ENCODE measurements at regions not wholly inside any gene's neighbourhood (a gene's known extent, or its start where the extent isn't known, plus 50 kb on each side); places are given as distances from the start of the nearest gene placed in this dataset.

DNA sequence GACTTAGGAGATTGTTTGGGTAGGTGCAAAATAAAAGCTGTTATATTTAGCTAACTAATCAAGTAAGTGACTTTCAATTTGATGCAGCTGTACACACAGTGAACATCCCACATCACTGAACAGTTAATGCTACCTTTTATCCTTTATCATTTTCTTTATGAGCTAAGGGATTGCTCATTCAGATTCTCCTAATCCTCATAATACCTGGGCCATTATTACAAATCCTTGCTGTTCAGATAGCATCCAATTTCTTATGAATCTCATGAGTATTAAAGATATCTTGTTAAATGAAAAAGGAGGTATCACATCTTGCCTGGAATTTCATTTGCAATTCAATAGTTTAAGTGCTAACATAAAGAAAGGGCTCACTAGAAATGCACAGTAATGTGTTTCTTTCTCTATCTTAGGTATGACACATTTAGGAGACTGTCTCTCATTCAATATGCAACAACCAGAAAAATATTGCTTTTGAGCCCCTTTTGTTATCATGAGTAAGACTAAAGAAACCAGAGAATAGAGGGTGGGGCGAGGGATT is 918.5 kb downstream of the CBLN2 start:
- CTCF ChIA-PET = no interaction called here
- Mint-ChIP-seq H3K27ac (no peak overlapping the region), H3K27me3 (ENCODE audit: low read depth) (peaks cover 4% of the 10 kb centered on the region), H3K36me3 (ENCODE audit: low read depth) (no peaks in the 10 kb centered on the region), H3K4me1 (ENCODE audit: low read depth) (no peaks in the 10 kb centered on the region), H3K4me3 (no peak overlapping the region), H3K9me3 (no peaks in the 10 kb centered on the region)
- no peak for DNase-seq
- intact Hi-C loops (cut with micrococcal nuclease) = no loop called here

DNA sequence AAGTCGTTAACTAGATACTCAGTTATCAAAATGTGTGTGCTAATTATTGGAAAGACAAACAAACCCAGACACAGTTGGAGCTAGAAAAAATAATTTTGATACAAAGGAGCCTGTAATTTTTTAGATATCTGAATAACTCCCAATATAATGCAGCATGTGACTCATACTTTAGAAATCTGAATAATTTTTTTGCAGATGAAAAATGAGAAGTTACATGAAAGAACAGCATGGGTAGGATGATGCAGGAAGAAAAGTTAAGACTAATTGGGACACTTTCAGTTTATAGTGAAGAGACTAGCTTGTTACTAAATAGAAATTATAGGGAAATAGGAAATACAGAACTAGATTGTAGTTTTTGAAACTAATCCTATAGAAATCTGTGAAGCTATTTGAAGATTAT is 945.8 kb downstream of the CBLN2 start:
- H3K9me3 Mint-ChIP-seq = no peaks in the 10 kb centered on the region
- no peak overlapping the region for H3K4me3 Mint-ChIP-seq
- DNase-seq = no peak
- H3K27ac Mint-ChIP-seq = no peak overlapping the region
- no peaks in the 10 kb centered on the region for H3K4me1 Mint-ChIP-seq (ENCODE audit: low read depth)
- CTCF ChIA-PET = no interaction called here
- no peaks in the 10 kb centered on the region for H3K27me3 Mint-ChIP-seq (ENCODE audit: low read depth)
- intact Hi-C loops (cut with micrococcal nuclease) = no loop called here
- H3K36me3 Mint-ChIP-seq (ENCODE audit: low read depth) = no peaks in the 10 kb centered on the region

DNA sequence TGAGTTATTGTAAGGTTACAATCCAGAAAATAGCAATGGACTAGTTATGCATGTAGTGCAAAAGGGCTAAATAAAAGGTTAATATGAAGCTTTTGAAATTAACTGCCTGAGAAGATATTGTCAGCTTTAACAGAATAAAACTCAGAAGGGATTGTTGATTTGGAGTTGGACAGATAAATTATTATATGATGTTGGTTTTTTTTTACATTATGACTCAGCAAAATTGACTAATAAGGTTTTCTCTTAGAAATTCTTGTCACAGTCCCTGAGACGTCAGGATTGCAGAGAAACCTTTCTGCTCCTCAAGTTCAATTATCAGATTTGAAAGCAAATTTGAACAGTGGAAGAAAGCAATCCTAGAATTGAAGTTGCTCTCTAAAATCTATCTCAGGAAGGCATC is 946.9 kb downstream of the CBLN2 start:
- no peak for DNase-seq
- CTCF ChIA-PET = no interaction called here
- Mint-ChIP-seq H3K36me3 (ENCODE audit: low read depth) (no peaks in the 10 kb centered on the region), H3K9me3 (no peaks in the 10 kb centered on the region), H3K4me3 (no peak overlapping the region), H3K27me3 (ENCODE audit: low read depth) (no peaks in the 10 kb centered on the region), H3K27ac (no peak overlapping the region), H3K4me1 (ENCODE audit: low read depth) (no peaks in the 10 kb centered on the region)
- intact Hi-C loops (cut with micrococcal nuclease) = no loop called here

DNA sequence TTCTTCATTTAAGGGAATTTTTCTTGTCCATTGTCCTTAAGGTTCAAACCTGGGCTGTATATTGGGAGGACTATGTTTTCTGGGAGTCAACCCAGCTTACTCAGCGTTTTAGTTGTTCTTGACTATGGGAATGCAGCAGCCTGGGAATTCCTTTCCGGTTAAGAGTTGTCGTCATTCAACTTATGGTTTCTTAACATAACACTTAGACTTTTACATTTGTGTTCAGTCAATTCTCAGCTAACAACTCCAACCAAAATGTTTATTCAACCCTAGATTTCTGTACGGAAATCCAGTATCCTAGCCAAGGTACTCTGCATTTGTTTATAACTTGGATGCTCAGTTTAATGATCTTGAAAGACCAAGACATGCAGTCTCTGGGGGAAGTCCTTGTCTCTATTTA is 960.9 kb downstream of the CBLN2 start:
- H3K4me1 Mint-ChIP-seq (ENCODE audit: low read depth) = no peaks in the 10 kb centered on the region
- DNase-seq = no peak
- no peaks in the 10 kb centered on the region for H3K36me3 Mint-ChIP-seq (ENCODE audit: low read depth)
- H3K9me3 Mint-ChIP-seq = no peaks in the 10 kb centered on the region
- CTCF ChIA-PET = no interaction called here
- intact Hi-C loops (cut with micrococcal nuclease) = no loop called here
- no peak overlapping the region for H3K27ac Mint-ChIP-seq
- no peak overlapping the region for H3K4me3 Mint-ChIP-seq
- H3K27me3 Mint-ChIP-seq (ENCODE audit: low read depth) = peaks cover 2% of the 10 kb centered on the region

DNA sequence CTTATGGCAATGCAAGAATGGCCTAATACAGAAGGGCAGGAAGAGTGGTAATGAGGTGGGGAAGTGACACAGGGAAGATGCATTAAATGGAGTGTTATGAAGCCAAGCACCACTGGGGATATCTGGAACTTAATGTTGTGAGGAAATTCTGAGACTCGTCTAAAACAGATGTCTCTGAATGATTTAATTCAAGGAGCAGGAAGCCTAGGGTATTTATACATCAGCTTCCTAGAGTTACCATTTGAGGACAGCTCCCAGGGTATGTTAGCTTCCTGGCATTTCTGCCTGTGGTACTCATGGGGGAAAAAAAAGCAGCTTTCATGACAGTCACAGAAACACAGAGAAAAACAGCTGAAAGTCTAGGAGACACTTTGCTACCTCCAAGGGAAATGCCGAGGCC is 989.5 kb downstream of the CBLN2 start:
- Mint-ChIP-seq H3K4me3 (no peak overlapping the region), H3K36me3 (ENCODE audit: low read depth) (no peaks in the 10 kb centered on the region), H3K27me3 (ENCODE audit: low read depth) (no peaks in the 10 kb centered on the region), H3K9me3 (peaks cover 5% of the 10 kb centered on the region), H3K27ac (no peak overlapping the region), H3K4me1 (ENCODE audit: low read depth) (no peaks in the 10 kb centered on the region)
- no peak for DNase-seq
- intact Hi-C loops (cut with micrococcal nuclease) = no loop called here
- CTCF ChIA-PET = no interaction called here

DNA sequence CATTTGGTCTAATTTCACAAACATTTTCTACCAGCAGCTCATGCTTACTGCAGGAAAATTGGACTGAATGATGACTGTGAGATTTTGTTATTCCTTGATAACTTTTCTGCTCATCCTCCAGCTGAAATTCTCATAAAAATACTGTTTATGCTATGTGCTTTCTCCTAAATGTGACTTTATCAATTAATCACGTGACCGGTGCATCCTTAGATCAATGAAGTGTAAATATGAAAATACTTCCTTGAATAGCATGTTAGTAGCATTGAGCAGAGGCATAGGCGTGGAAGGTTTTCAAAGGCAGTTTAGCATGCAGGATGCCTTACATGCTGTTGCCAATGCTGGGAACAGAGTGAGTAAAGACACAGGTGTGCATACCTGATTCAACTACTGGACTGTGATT is 1002.5 kb downstream of the CBLN2 start:
- no peaks in the 10 kb centered on the region for H3K36me3 Mint-ChIP-seq (ENCODE audit: low read depth)
- DNase-seq = no peak
- CTCF ChIA-PET = no interaction called here
- no peak overlapping the region for H3K27ac Mint-ChIP-seq
- no peaks in the 10 kb centered on the region for H3K27me3 Mint-ChIP-seq (ENCODE audit: low read depth)
- intact Hi-C loops (cut with micrococcal nuclease) = no loop called here
- peaks cover 3% of the 10 kb centered on the region for H3K9me3 Mint-ChIP-seq
- no peaks in the 10 kb centered on the region for H3K4me1 Mint-ChIP-seq (ENCODE audit: low read depth)
- H3K4me3 Mint-ChIP-seq = no peak overlapping the region

DNA sequence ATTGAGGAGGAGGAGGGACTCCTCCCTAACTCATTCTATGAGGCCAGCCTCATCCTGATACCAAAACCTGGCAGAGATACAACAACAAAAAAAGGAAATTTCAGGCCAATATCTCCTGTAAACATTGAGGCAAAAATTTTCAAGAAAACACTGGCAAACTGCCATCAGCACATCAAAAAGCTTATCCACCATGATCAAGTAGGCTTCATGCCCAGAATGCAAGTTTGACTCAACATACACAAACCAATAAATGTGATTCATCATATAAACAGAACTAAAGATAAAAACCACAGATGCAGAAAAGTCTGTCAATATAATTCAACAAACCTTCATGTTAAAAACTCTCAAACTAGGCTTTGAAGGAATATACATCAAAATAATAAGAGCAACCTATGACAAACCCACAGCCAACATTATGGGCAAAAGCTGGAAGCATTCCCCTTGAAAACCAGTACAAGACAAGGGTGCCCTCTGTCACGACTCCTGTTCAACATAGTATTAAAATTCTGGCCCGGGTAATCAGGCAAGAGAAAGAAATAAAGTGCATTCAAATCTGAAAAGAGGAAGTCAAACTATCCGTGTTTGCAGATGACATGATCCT is 1014.3 kb downstream of the CBLN2 start:
- Mint-ChIP-seq H3K4me1 (ENCODE audit: low read depth) (no peaks in the 10 kb centered on the region), H3K36me3 (ENCODE audit: low read depth) (no peaks in the 10 kb centered on the region), H3K27me3 (ENCODE audit: low read depth) (no peaks in the 10 kb centered on the region), H3K9me3 (peaks cover 6% of the 10 kb centered on the region), H3K4me3 (no peak overlapping the region), H3K27ac (no peak overlapping the region)
- no peak for DNase-seq
- intact Hi-C loops (cut with micrococcal nuclease) = no loop called here
- CTCF ChIA-PET = interaction anchor here (0.9 kb wide), 1 partner anchor 9 kb away, joined by 3 read pairs; no protein-coding TSS in a partner anchor

DNA sequence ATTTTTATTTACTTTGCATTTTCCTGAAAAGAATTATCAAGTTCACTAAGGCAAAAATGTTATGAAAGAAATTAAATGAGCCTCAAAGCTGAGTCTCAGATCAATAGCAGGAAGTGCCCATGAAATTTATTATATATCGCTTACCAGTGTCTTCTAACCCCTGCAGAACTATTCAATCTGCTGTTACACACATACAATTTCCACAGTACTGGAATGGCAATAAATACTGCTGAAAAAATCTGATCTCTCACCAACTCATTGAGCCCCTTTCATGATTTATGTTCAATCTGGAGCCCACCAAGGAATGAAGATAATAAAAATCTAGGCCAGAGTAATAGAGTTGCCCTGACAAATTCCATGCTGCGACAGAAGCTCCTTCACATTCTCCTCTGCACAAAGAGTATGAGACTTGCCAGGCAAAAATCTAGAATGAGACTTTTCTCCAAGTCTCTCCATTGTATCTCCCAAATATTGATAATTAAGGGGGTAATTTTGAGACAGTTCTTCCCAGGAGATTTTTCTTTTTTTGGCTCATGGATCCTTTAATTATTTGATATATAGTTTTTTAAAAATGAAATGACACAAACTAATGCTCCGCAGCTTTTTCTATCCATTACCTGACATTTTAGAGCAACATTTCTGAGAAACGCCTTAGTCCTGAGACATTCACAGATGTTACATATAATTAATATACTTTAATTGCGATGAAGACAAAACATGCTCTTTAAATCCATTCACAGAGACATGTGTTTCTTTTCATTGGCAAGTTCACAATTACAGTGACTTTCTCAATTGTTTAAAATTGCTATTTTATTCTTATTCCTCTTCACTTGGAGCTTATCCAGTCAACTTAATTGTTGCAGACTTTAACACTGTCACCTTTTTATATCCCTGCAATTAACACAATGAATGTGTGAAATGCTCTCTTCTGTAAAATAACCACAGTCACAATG is 1020.4 kb downstream of the CBLN2 start:
- peaks cover 1% of the 10 kb centered on the region for H3K9me3 Mint-ChIP-seq
- no peak for DNase-seq
- H3K36me3 Mint-ChIP-seq (ENCODE audit: low read depth) = no peaks in the 10 kb centered on the region
- no peak overlapping the region for H3K27ac Mint-ChIP-seq
- no peaks in the 10 kb centered on the region for H3K4me1 Mint-ChIP-seq (ENCODE audit: low read depth)
- intact Hi-C loops (cut with micrococcal nuclease) = no loop called here
- no peak overlapping the region for H3K4me3 Mint-ChIP-seq
- no peaks in the 10 kb centered on the region for H3K27me3 Mint-ChIP-seq (ENCODE audit: low read depth)
- CTCF ChIA-PET = interaction anchor here (1.5 kb wide), 1 partner anchor 9 kb away, joined by 5 read pairs; no protein-coding TSS in a partner anchor

DNA sequence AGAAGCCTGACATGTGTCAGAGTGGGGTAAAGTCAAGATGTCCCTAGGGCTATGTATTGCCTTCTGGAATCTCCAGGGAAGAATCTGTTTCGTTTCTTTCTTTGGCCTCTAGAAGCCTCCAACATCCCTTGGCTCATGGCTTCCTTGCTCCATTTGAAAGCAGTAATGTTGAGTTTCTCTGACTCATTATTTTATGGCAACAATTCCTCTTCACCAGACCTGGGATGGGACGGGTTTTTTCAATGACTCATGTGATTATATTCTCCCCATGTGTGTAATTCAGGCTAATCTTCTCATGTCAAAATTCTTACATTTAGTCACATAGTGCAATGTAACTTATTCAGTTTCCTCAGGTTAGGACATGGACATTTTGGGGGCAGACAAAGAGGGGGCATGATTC is 1038.6 kb downstream of the CBLN2 start:
- CTCF ChIA-PET = interaction anchor here (0.7 kb wide), 1 partner anchor 1015 kb away, joined by 3 read pairs; no protein-coding TSS in a partner anchor
- Mint-ChIP-seq H3K4me3 (no peak overlapping the region), H3K4me1 (ENCODE audit: low read depth) (no peaks in the 10 kb centered on the region), H3K9me3 (peaks cover 9% of the 10 kb centered on the region), H3K27me3 (ENCODE audit: low read depth) (no peaks in the 10 kb centered on the region), H3K36me3 (ENCODE audit: low read depth) (no peaks in the 10 kb centered on the region), H3K27ac (no peak overlapping the region)
- DNase-seq = no peak
- intact Hi-C loops (cut with micrococcal nuclease) = no loop called here

DNA sequence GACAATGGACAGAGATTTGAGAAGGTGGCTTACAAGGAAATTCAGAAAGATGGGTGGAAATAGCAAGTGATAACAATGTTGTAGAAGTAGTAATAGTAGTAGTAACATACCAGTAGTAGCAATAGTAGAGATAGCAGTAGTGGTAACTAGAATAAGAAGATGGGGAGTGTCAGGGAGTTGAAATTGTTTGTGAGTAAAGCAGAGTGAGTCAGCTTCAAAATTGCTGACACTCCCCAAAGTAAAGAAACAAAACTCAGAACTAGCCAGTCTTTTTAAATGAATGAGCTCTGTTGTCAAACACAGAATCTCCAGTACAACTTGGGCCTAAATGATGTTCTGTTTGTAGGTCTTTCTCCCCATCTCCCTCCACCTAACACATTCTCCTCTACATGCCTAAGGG is 1040.9 kb downstream of the CBLN2 start:
- DNase-seq = no peak
- intact Hi-C loops (cut with micrococcal nuclease) = no loop called here
- Mint-ChIP-seq H3K36me3 (ENCODE audit: low read depth) (no peaks in the 10 kb centered on the region), H3K4me3 (no peak overlapping the region), H3K9me3 (peaks cover 9% of the 10 kb centered on the region), H3K27me3 (ENCODE audit: low read depth) (no peaks in the 10 kb centered on the region), H3K4me1 (ENCODE audit: low read depth) (no peaks in the 10 kb centered on the region), H3K27ac (no peak overlapping the region)
- CTCF ChIA-PET = no interaction called here

DNA sequence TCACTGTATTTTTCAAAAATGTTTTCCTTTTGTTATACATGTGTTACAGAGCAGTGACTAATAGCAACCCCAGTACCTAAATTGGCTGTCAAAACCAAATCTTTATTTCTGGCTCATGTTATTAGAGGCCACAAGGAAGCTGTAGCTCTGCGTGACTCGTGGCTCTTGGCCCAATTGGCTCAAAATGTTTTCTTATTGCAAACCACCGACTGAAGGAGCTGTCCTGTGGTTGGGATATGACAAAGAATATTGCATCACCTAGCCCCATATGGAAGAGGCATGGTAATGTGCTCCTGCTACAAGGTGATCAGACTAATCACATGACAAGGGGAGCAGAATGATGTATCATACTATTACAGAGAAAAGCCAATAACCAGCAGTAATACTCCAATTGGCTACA is 1058.5 kb downstream of the CBLN2 start:
- CTCF ChIA-PET = no interaction called here
- Mint-ChIP-seq H3K4me1 (ENCODE audit: low read depth) (no peaks in the 10 kb centered on the region), H3K27ac (no peak overlapping the region), H3K36me3 (ENCODE audit: low read depth) (no peaks in the 10 kb centered on the region), H3K9me3 (peaks cover 2% of the 10 kb centered on the region), H3K4me3 (no peak overlapping the region), H3K27me3 (ENCODE audit: low read depth) (no peaks in the 10 kb centered on the region)
- no peak for DNase-seq
- intact Hi-C loops (cut with micrococcal nuclease) = no loop called here

DNA sequence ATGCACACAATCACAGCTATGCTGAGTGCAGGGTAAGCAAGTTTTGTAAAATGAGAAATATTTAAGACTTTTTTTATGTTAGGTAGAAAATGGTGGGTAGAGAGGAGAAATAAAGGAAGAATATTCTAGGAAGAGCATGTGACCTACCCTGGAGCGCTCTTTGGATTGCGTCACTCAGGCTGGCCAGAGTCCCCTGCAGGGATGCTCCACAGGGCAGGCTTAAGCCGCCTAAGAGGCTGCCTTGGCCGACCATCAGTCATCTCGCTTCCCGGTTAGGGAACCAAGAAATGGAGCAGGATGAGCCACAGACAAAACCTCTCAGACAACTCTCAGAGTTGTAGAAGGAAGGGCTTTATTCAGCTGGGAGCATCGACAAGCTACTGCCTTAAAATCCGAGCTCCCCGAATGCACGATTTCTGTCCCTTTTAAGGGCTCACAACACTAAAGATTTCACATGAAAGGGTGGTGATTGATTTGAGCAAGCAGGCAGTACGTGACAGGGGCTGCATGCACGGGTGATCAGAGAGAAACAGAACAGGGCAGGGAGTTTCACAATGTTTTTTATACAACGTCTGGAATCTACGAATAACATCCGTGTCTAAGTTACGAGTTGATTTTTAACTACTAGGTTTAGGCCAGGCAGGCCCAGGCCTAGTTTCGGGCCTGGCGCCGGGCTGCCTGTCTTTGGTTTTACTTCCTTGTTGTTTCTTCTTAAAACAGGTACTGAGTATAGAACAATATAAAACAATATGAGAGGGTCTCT is 1072.0 kb downstream of the CBLN2 start:
- no peak overlapping the region for H3K4me3 Mint-ChIP-seq
- no peaks in the 10 kb centered on the region for H3K36me3 Mint-ChIP-seq (ENCODE audit: low read depth)
- DNase-seq = no peak
- no peaks in the 10 kb centered on the region for H3K4me1 Mint-ChIP-seq (ENCODE audit: low read depth)
- CTCF ChIA-PET = no interaction called here
- H3K27me3 Mint-ChIP-seq (ENCODE audit: low read depth) = no peaks in the 10 kb centered on the region
- intact Hi-C loops (cut with micrococcal nuclease) = no loop called here
- peaks cover 2% of the 10 kb centered on the region for H3K9me3 Mint-ChIP-seq
- H3K27ac Mint-ChIP-seq = no peak overlapping the region

All from activated naive CD4-positive, alpha-beta T cell treated with anti-CD3 and anti-CD28 coated beads for 36 hours (primary cell).